ENCODE measurements at regions not wholly inside any gene's neighbourhood (a gene's known extent, or its start where the extent isn't known, plus 50 kb on each side); places are given as distances from the start of the nearest gene placed in this dataset.

- no peak overlapping the region for H3K27ac ChIP-seq
- 86 to 87% methylated on average over 4 of the region's 4 CpGs for WGBS, 2 donors
- H3K4me3 ChIP-seq = no peak overlapping the region
- H3K36me3 ChIP-seq = no peaks in the 10 kb centered on the region
- intact Hi-C loops (cut with DNase I) = no loop called here
- peaks cover 0 to 6% (median 0%) of the 10 kb centered on the region in 11 donors for H3K9me3 ChIP-seq
- DNase-seq = no peak
- no peaks in the 10 kb centered on the region for H3K4me1 ChIP-seq
- H3K27me3 ChIP-seq = peaks cover 0 to 14% (median 0%) of the 10 kb centered on the region in 7 donors
- no peak for ATAC-seq
- TF ChIP-seq CTCF (IDR thresholded peaks at IDR 0.05) = no peak
These were observed 133.3 kb downstream of the TFAP2C start for GRCh38 chr20:56762401-56762800.

- ATAC-seq (no peak), DNase-seq (no peak)
- H3K27ac ChIP-seq = no peak overlapping the region
- H3K9me3 ChIP-seq = peaks cover 0 to 6% (median 0%) of the 10 kb centered on the region in 11 donors
- peaks cover 0 to 12% (median 0%) of the 10 kb centered on the region in 7 donors for H3K27me3 ChIP-seq
- H3K4me1 ChIP-seq = no peaks in the 10 kb centered on the region
- intact Hi-C loops (cut with DNase I) = no loop called here
- 87 to 89% methylated on average over 8 of the region's 8 CpGs for WGBS, 2 donors
- no peaks in the 10 kb centered on the region for H3K36me3 ChIP-seq
- no peak for TF ChIP-seq CTCF (IDR thresholded peaks at IDR 0.05)
- no peak overlapping the region for H3K4me3 ChIP-seq
These were observed 133.7 kb downstream of the TFAP2C start for GRCh38 chr20:56762829-56763228.

GRCh38 chr20:56764671-56765070 lies 135.6 kb downstream of the TFAP2C start:
- intact Hi-C loops (cut with DNase I) = no loop called here
- Histone ChIP-seq H3K4me1 (no peaks in the 10 kb centered on the region), H3K27ac (no peak overlapping the region), H3K9me3 (peaks cover 0 to 10% (median 0%) of the 10 kb centered on the region in 11 donors), H3K27me3 (peaks cover 0 to 14% (median 3%) of the 10 kb centered on the region in 7 donors), H3K4me3 (no peak overlapping the region), H3K36me3 (no peaks in the 10 kb centered on the region)
- 78 to 85% methylated on average over 15 of the region's 15 CpGs for WGBS, 2 donors
- TF ChIP-seq CTCF (IDR thresholded peaks at IDR 0.05) = no peak
- ATAC-seq = no peak
- DNase-seq = no peak

- H3K27ac ChIP-seq = no peak overlapping the region
- no peak for DNase-seq
- WGBS, 2 donors = 58 to 66% methylated on average over 12 of the region's 12 CpGs
- H3K4me3 ChIP-seq = no peak overlapping the region
- H3K4me1 ChIP-seq = no peaks in the 10 kb centered on the region
- H3K27me3 ChIP-seq = peaks cover 0 to 14% (median 3%) of the 10 kb centered on the region in 7 donors
- peak in 1 of 8 donors; percentile 73 for ATAC-seq
- H3K36me3 ChIP-seq = no peaks in the 10 kb centered on the region
- peaks cover 0 to 10% (median 0%) of the 10 kb centered on the region in 11 donors for H3K9me3 ChIP-seq
- intact Hi-C loops (cut with DNase I) = no loop called here
- TF ChIP-seq CTCF (IDR thresholded peaks at IDR 0.05) = no peak
These were observed 136.3 kb downstream of the TFAP2C start for GRCh38 chr20:56765172-56766073.
